Esophagus muscularis mucosa (tissue), 4 donors: ENCODE measurements at regions not wholly inside any gene's neighbourhood (a gene's known extent, or its start where the extent isn't known, plus 50 kb on each side); places are given as distances from the start of the nearest gene placed in this dataset.

Experiments
- DNase-seq: peaks from one replicate; pipeline ENCODE4 v3.0.0-alpha.2; 2017; ENCODE audit errors: extremely low spot score
- H3K27ac ChIP-seq, 4 donors: fragments of 200-600 bp; sonication (generic); replicated peaks in 1 of 4; 1 replicate in 3 of 4; 2 replicates in 1 of 4; pipeline ENCODE4 v1.5.1; 2016 to 2019; ENCODE audit warnings: mild to moderate bottlenecking in 1 of 4
- H3K27me3 ChIP-seq, 4 donors: fragments of 200-600 bp; sonication (generic); one replicate each; pipeline versions ENCODE4 v1.5.1 to v1.6.0; 2016 to 2019
- H3K36me3 ChIP-seq, 4 donors: fragments of 200-600 bp; sonication (generic); one replicate each; pipeline ENCODE4 v1.5.1; 2016 to 2019
- H3K4me1 ChIP-seq, 4 donors: fragments of 200-600 bp; sonication (generic); one replicate each; pipeline ENCODE4 v1.5.1; 2016 to 2019
- H3K4me3 ChIP-seq, 4 donors: fragments of 200-600 bp; sonication (generic); 1 replicate in 2 of 4; 2 replicates in 2 of 4; pipeline ENCODE4 v1.5.1; 2016 to 2019; ENCODE audit warnings: mild to moderate bottlenecking in 4 of 4, moderate library complexity in 1 of 4
- H3K9me3 ChIP-seq, 4 donors: fragments of 200-600 bp; sonication (generic); 1 replicate in 3 of 4; 2 replicates in 1 of 4; pipeline ENCODE4 v1.5.1; 2016 to 2019
- EP300 ChIP-seq: sonication (generic); formaldehyde crosslinking; IDR thresholded peaks from one replicate; pipeline ENCODE4 v1.6.1; 2017; ENCODE audit warnings: antibody characterized with exemption
- POLR2A ChIP-seq: fragments of 450-650 bp; IDR thresholded peaks from one replicate; pipeline ENCODE4 v1.6.1; 2017; ENCODE audit warnings: antibody characterized with exemption, moderate library complexity, mild to moderate bottlenecking, low read depth
- POLR2AphosphoS5 ChIP-seq, 2 donors: sonication (generic); formaldehyde crosslinking; IDR thresholded peaks; one replicate each; pipeline ENCODE4 v1.6.1; 2017; ENCODE audit warnings: antibody characterized with exemption in 2 of 2
- WGBS: methylation state at CpG from one replicate; pipeline ENCODE4 v1.1.5; 2018; 5-methylcytosine and 5-hydroxymethylcytosine counted together
- intact Hi-C: fragments of 100-400 bp; cut with DNase I; formaldehyde crosslinking; loops from one replicate; pipeline ENCODE4 v1.15.1; 2023
- TF ChIP-seq, protein P1 (sequence below), 3 experiments: fragments of 200-600 bp in 2 of 3; fragments of 450-650 bp in 1 of 3; sonication (generic) in 2 of 3; IDR thresholded peaks; one replicate each; pipeline ENCODE4 v1.5.1; 2017 to 2019; ENCODE audit warnings: antibody characterized with exemption in 3 of 3, mild to moderate bottlenecking in 2 of 3, moderate library complexity in 1 of 3

GRCh38 chr5:3353561-3353960 lies 242.1 kb upstream of the IRX1 start:
- Histone ChIP-seq H3K27ac (no peak overlapping the region), H3K4me1 (no peaks in the 10 kb centered on the region), H3K4me3 (no peak overlapping the region), H3K9me3 (no peaks in the 10 kb centered on the region), H3K36me3 (no peaks in the 10 kb centered on the region), H3K27me3 (peaks cover 0 to 25% (median 0%) of the 10 kb centered on the region in 4 donors)
- WGBS: 67% methylated on average over 7 of the region's 7 CpGs
- DNase-seq: no peak
- no peak for TF ChIP-seq POLR2AphosphoS5 (IDR thresholded peaks at IDR 0.05)
- TF ChIP-seq, protein P1, sequence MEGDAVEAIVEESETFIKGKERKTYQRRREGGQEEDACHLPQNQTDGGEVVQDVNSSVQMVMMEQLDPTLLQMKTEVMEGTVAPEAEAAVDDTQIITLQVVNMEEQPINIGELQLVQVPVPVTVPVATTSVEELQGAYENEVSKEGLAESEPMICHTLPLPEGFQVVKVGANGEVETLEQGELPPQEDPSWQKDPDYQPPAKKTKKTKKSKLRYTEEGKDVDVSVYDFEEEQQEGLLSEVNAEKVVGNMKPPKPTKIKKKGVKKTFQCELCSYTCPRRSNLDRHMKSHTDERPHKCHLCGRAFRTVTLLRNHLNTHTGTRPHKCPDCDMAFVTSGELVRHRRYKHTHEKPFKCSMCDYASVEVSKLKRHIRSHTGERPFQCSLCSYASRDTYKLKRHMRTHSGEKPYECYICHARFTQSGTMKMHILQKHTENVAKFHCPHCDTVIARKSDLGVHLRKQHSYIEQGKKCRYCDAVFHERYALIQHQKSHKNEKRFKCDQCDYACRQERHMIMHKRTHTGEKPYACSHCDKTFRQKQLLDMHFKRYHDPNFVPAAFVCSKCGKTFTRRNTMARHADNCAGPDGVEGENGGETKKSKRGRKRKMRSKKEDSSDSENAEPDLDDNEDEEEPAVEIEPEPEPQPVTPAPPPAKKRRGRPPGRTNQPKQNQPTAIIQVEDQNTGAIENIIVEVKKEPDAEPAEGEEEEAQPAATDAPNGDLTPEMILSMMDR (IDR thresholded peaks at IDR 0.05): no peak
- no peak for TF ChIP-seq POLR2A
- no peak for TF ChIP-seq EP300
- intact Hi-C loops: no loop called here

DNA sequence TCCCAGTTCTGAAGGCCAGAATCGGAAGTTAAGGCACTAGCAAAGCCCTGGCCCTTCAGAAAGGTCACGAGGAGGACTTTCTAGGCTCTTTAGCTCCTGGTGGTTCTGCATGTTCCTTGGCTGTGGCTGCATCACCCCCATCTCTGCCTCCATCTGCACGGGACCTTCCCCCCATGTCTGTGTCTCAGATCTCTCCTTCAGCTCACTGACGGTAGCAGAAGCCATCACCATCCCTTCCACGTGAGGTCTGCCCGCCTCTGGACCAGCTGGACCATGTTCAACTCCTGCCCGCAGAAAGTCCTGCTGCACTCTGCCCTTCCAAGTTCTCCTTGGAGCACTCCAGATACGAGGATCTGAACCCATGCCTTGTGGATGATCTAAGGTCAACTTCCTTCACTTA lies 242.9 kb upstream of the IRX1 start:
- H3K27ac ChIP-seq: no peak overlapping the region
- TF ChIP-seq POLR2A (no peak), POLR2AphosphoS5 (IDR thresholded peaks at IDR 0.05) (no peak), EP300 (no peak)
- TF ChIP-seq, protein P1 (IDR thresholded peaks at IDR 0.05): no peak
- peaks cover 0 to 27% (median 0%) of the 10 kb centered on the region in 4 donors for H3K27me3 ChIP-seq
- peaks cover 0 to 7% (median 0%) of the 10 kb centered on the region in 4 donors for H3K9me3 ChIP-seq
- intact Hi-C loops: no loop called here
- H3K36me3 ChIP-seq: no peaks in the 10 kb centered on the region
- no peak overlapping the region for H3K4me3 ChIP-seq
- no peaks in the 10 kb centered on the region for H3K4me1 ChIP-seq
- WGBS: 90% methylated on average over 8 of the region's 8 CpGs
- no peak for DNase-seq

GRCh38 chr5:3351581-3352442 lies 243.8 kb upstream of the IRX1 start:
- Histone ChIP-seq H3K4me3 (no peak overlapping the region), H3K36me3 (no peaks in the 10 kb centered on the region), H3K27ac (no peak overlapping the region), H3K9me3 (peaks cover 0 to 9% (median 0%) of the 10 kb centered on the region in 4 donors), H3K27me3 (peaks cover 0 to 33% (median 0%) of the 10 kb centered on the region in 4 donors), H3K4me1 (no peaks in the 10 kb centered on the region)
- WGBS: 72% methylated on average over 9 of the region's 10 CpGs
- intact Hi-C loops: no loop called here
- TF ChIP-seq POLR2A (no peak), POLR2AphosphoS5 (IDR thresholded peaks at IDR 0.05) (no peak), EP300 (no peak)
- TF ChIP-seq, protein P1 (IDR thresholded peaks at IDR 0.05): no peak
- DNase-seq: no peak

DNA sequence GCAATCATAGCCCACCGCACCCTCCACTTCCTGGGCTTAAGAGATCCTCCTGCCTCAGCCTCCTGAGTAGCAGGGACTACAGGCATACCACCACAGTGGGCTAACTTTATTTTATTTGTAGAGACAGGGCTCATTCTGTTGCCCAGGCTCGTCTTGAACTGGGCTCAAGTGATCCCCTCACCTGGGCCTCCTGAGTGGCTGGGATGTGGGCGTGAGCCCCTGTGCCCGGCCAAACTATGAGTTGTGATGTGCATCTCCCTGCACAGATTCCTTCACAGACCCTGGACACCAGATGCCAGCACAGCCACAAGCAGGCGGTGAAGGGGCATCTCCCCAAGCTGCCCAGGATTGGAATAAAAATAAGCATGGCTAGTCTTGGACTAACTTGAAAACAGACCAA lies 244.9 kb upstream of the IRX1 start:
- 85% methylated on average over 5 of the region's 5 CpGs for WGBS
- H3K27ac ChIP-seq: no peak overlapping the region
- peaks cover 0 to 33% (median 0%) of the 10 kb centered on the region in 4 donors for H3K27me3 ChIP-seq
- no peak for DNase-seq
- no peak for TF ChIP-seq EP300
- TF ChIP-seq POLR2A: no peak
- TF ChIP-seq, protein P1 (IDR thresholded peaks at IDR 0.05): no peak
- no peak for TF ChIP-seq POLR2AphosphoS5 (IDR thresholded peaks at IDR 0.05)
- no peak overlapping the region for H3K4me3 ChIP-seq
- no peaks in the 10 kb centered on the region for H3K36me3 ChIP-seq
- no peaks in the 10 kb centered on the region for H3K4me1 ChIP-seq
- intact Hi-C loops: no loop called here
- peaks cover 0 to 9% (median 0%) of the 10 kb centered on the region in 4 donors for H3K9me3 ChIP-seq
